SH-SY5Y (cell line): ENCODE measurements at regions not wholly inside any gene's neighbourhood (a gene's known extent, or its start where the extent isn't known, plus 50 kb on each side); places are given as distances from the start of the nearest gene placed in this dataset.

Source experiments
- GATA2 ChIP-seq: IDR thresholded peaks from 2 replicates; pipeline ENCODE4 v1.6.1; 2011; ENCODE audit warnings: mild to moderate bottlenecking, low read depth, low read length
- GATA3 ChIP-seq: IDR thresholded peaks from 2 replicates; pipeline ENCODE4 v1.6.1; 2011; ENCODE audit warnings: low read depth, mild to moderate bottlenecking, low read length, moderate library complexity

DNA sequence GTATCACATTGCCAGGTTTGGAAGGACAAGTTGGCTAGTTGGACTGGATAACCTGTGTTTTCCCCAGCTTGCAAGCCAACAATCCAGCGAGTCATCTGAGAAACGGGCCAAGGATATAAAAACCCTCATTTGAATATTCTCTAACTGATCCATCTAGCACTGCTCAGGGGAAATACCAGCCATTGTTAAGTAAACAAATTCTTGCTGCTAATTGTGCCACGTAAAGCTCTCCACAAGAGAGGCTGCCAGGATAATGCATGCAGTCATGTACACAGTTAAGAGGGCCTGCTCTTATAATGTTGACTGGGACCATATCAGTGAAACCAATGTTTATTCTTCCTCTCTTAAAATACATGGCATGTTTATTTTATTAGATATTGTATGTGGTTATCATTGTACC lies 663.2 kb upstream of the SGCG start:
- TF ChIP-seq GATA3: no peak
- TF ChIP-seq GATA2: no peak
